Panc1 (cell line): ENCODE measurements at regions not wholly inside any gene's neighbourhood (a gene's known extent, or its start where the extent isn't known, plus 50 kb on each side); places are given as distances from the start of the nearest gene placed in this dataset.

Source experiments
- CTCF ChIP-seq: fragments of 450-650 bp; IDR thresholded peaks from 2 replicates; pipeline ENCODE4 v1.5.1; 2017; ENCODE audit warnings: mild to moderate bottlenecking
- POLR2AphosphoS5 ChIP-seq: IDR thresholded peaks from 2 replicates; pipeline ENCODE4 v1.6.1; 2012; ENCODE audit warnings: mild to moderate bottlenecking, low read depth, low read length, moderate library complexity

DNA sequence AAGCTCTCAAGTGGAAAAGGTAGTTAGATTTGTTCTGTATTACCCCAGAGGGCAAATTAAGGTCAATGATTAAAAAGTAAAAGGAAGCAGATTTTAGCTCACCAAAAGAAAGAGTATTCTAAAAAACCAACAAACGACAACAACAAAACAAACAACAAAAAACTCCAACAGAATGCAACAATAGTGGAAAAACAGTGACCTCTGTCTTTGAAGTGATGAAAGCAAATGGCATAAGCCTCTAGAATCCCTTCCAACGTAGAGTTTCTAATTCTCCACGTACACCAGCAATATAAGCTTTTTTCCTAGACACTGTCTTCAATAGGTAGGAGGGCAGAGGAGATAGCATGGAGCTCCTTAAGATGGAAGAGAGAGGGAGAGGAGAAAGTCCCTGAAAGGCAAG lies 359.1 kb downstream of the TTLL7 start:
- TF ChIP-seq POLR2AphosphoS5: no peak
- no peak for TF ChIP-seq CTCF
